Right lobe of liver (tissue), 6 donors: ENCODE measurements at regions not wholly inside any gene's neighbourhood (a gene's known extent, or its start where the extent isn't known, plus 50 kb on each side); places are given as distances from the start of the nearest gene placed in this dataset.
"Not testable (repeated sequence)": the region's sequence is repeated elsewhere in the genome, so short reads cannot be mapped to it uniquely, and the experiment has no call there.

ENCODE experiments used
- ATAC-seq, 4 donors: fragments of 200-7000 bp; cut with Tn5 transposase; one replicate each; pipeline ENCODE4 v1.9.1; 2020; ENCODE audit warnings: mild to moderate bottlenecking in 4 of 4, moderate library complexity in 4 of 4
- DNase-seq, 3 donors: peaks; one replicate each; pipeline ENCODE4 v3.0.0-alpha.2; 2020
- H3K27ac ChIP-seq, 3 donors: fragments of 200-600 bp; one replicate each; pipeline ENCODE4 v1.8.0; 2022
- H3K27me3 ChIP-seq, 2 donors: fragments of 200-600 bp; one replicate each; pipeline ENCODE4 v1.8.0; 2022
- H3K36me3 ChIP-seq, 4 donors: fragments of 200-600 bp; sonication (generic) in 1 of 4; one replicate each; pipeline versions ENCODE4 v1.5.1 to v1.8.0; 2017 to 2022; ENCODE audit warnings: control low read depth in 1 of 4
- H3K4me1 ChIP-seq, 4 donors: fragments of 200-600 bp; sonication (generic) in 1 of 4; one replicate each; pipeline versions ENCODE4 v1.5.1 to v1.8.0; 2017 to 2022; ENCODE audit warnings: control low read depth in 1 of 4
- H3K4me3 ChIP-seq, 3 donors: fragments of 200-600 bp; one replicate each; pipeline ENCODE4 v1.8.0; 2022
- H3K9me3 ChIP-seq, 4 donors: fragments of 200-600 bp; sonication (generic) in 1 of 4; one replicate each; pipeline versions ENCODE4 v1.5.1 to v1.8.0; 2017 to 2022; ENCODE audit warnings: control low read depth in 1 of 4
- CTCF ChIP-seq, 4 donors: fragments of 200-600 bp in 3 of 4; fragments of 450-650 bp in 1 of 4; IDR thresholded peaks; one replicate each; pipeline versions ENCODE4 v1.5.1 to v1.8.0; 2016 to 2022; ENCODE audit warnings: antibody characterized with exemption in 4 of 4, mild to moderate bottlenecking in 2 of 4
- POLR2A ChIP-seq: fragments of 450-650 bp; IDR thresholded peaks from one replicate; pipeline ENCODE4 v1.6.1; 2017; ENCODE audit warnings: antibody characterized with exemption, mild to moderate bottlenecking
- WGBS: methylation state at CpG from one replicate; pipeline ENCODE4 v1.1.6; 2018; ENCODE audit warnings: low coverage, low lambda C conversion rate; ENCODE audit not compliant: insufficient coverage; ENCODE audit errors: missing lambda C conversion rate; 5-methylcytosine and 5-hydroxymethylcytosine counted together
- intact Hi-C, 2 donors: fragments of 100-400 bp; cut with DNase I; formaldehyde crosslinking; loops; one replicate each; pipeline versions ENCODE4 v1.11.2 to v1.14.1; 2022
- donor health status: DM: no; HTN: yes; CAD: no.
- donor health status: DM: no; HTN: no; CAD: no.
- donor health status: DM: no; HTN: no; CAD: no.
- donor health status: DM: no; HTN: yes; CAD: no.
- donor health status: DM: no; HTN: yes; CAD: no.

GRCh38 chr20:29427201-29428060 lies 1830.0 kb upstream of the DEFB115 start:
- WGBS, result 58% methylated on average over 10 of the region's 38 CpGs
- Histone ChIP-seq H3K27ac (no peak overlapping the region), H3K4me3 (no peak overlapping the region), H3K36me3 (no peaks in the 10 kb centered on the region), H3K9me3 (no peaks in the 10 kb centered on the region), H3K27me3 (no peaks in the 10 kb centered on the region), H3K4me1 (no peaks in the 10 kb centered on the region)
- ATAC-seq (no peak), DNase-seq (no peak)
- intact Hi-C loops, result no loop called here
- TF ChIP-seq POLR2A (no peak), CTCF (IDR thresholded peaks at IDR 0.05) (no peak)

GRCh38 chr20:29430531-29430930 lies 1826.9 kb upstream of the DEFB115 start:
- H3K4me3 ChIP-seq, result no peak overlapping the region
- no peak for ATAC-seq
- no peak for TF ChIP-seq CTCF (IDR thresholded peaks at IDR 0.05)
- no peak for TF ChIP-seq POLR2A

GRCh38 chr20:29440721-29441120 lies 1816.7 kb upstream of the DEFB115 start:
- ATAC-seq, H3K4me1 ChIP-seq, DNase-seq, H3K27ac ChIP-seq, intact Hi-C loops, H3K9me3 ChIP-seq, H3K36me3 ChIP-seq, H3K4me3 ChIP-seq, H3K27me3 ChIP-seq: not testable (repeated sequence)
- WGBS, result 47% methylated on average over 2 of the region's 3 CpGs

More at GRCh38 chr20:29430531-29430930, 1826.9 kb upstream of the DEFB115 start:
- H3K4me1 ChIP-seq, result no peaks in the 10 kb centered on the region
- H3K9me3 ChIP-seq, result no peaks in the 10 kb centered on the region
- no peaks in the 10 kb centered on the region for H3K36me3 ChIP-seq
- DNase-seq, result no peak
- intact Hi-C loops, result no loop called here
- H3K27ac ChIP-seq, result no peak overlapping the region
- whole genome bisulfite sequencing, result 62% methylated on average over 6 of the region's 43 CpGs
- no peaks in the 10 kb centered on the region for H3K27me3 ChIP-seq

- WGBS, result 6% methylated on average over 7 of the region's 7 CpGs
- H3K27ac ChIP-seq, intact Hi-C loops, DNase-seq, H3K4me1 ChIP-seq, H3K9me3 ChIP-seq, H3K36me3 ChIP-seq, H3K27me3 ChIP-seq: not testable (repeated sequence)
- peak in 2 of 4 donors; percentile 15 to 22 for ATAC-seq
- peak; percentile 55 to 81 (median 68) for TF ChIP-seq CTCF (IDR thresholded peaks at IDR 0.05)
- H3K4me3 ChIP-seq, result peak overlapping the region in 2 of 3 donors; percentile 20 to 21
Observed at GRCh38 chr20:29443206-29443781, 1814.2 kb upstream of the DEFB115 start.

GRCh38 chr20:29443819-29444218 lies 1813.6 kb upstream of the DEFB115 start:
- WGBS, result 35% methylated on average over 3 of the region's 3 CpGs
- TF ChIP-seq POLR2A (no peak), CTCF (IDR thresholded peaks at IDR 0.05) (no peak)
- no peak for ATAC-seq
- intact Hi-C loops, result no loop called here
- no peak for DNase-seq
- no peaks in the 10 kb centered on the region for H3K36me3 ChIP-seq
- H3K9me3 ChIP-seq, result no peaks in the 10 kb centered on the region
- H3K4me1 ChIP-seq, result no peaks in the 10 kb centered on the region
- no peaks in the 10 kb centered on the region for H3K27me3 ChIP-seq
- H3K27ac ChIP-seq, result no peak overlapping the region
- peak overlapping the region in 1 of 3 donors; percentile 21 for H3K4me3 ChIP-seq

GRCh38 chr20:29445050-29445907 lies 1812.2 kb upstream of the DEFB115 start:
- Histone ChIP-seq H3K4me3 (peak overlapping the region; percentile 21 to 46 (median 39)), H3K27ac (peak overlapping the region in 2 of 3 donors; percentile 53 to 58)
- 25% methylated on average over 13 of the region's 28 CpGs for WGBS
- ATAC-seq (peak; percentile 100), DNase-seq (peak; percentile 77 to 94 (median 89))
- H3K4me1 ChIP-seq, intact Hi-C loops, H3K27me3 ChIP-seq, H3K9me3 ChIP-seq, H3K36me3 ChIP-seq: not testable (repeated sequence)
